ENCODE measurements at regions not wholly inside any gene's neighbourhood (a gene's known extent, or its start where the extent isn't known, plus 50 kb on each side); places are given as distances from the start of the nearest gene placed in this dataset.

DNA sequence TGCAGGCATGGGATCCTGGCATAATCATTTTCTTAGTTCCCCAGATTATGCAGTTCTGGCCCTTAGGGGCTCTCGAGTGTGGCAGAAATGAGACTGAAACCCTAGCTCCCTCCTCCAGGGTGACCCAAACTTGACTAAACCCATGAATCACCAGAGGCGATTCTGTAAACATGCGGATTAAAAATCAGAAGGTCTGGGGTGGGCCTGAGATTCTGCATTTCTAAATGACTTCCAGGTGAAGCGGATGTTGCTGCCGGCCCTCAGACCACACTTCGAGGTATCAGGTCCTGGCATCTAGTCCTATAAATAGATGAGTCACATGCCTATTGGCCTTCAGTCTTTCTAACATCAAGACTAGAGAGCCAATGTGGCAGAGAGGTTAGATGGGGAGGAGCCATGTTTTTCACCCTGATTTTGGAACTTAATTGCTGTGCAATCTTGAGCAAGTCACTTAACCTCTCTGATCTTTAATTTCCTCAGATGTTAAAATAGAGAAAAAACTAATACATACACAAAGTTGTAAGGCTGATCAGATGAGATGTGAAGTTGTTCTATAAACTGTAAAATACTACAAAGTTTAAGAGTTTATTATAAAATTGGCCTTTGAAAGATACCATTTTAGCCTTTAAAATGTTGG lies 431.2 kb downstream of the FOXO1 start:
- no peak for TF ChIP-seq YY1 (IDR thresholded peaks at IDR 0.05; ENCODE audit: insufficient read depth, insufficient read length)
- TF ChIP-seq SUZ12 (IDR thresholded peaks at IDR 0.05; ENCODE audit: extremely low read depth, insufficient read depth, insufficient read length): no peak
- TF ChIP-seq ZNF274 (IDR thresholded peaks at IDR 0.05; ENCODE audit: low read depth, low read length): no peak
